ENCODE measurements at regions not wholly inside any gene's neighbourhood (a gene's known extent, or its start where the extent isn't known, plus 50 kb on each side); places are given as distances from the start of the nearest gene placed in this dataset.
"Not testable (repeated sequence)": the region's sequence is repeated elsewhere in the genome, so short reads cannot be mapped to it uniquely, and the experiment has no call there.

DNA sequence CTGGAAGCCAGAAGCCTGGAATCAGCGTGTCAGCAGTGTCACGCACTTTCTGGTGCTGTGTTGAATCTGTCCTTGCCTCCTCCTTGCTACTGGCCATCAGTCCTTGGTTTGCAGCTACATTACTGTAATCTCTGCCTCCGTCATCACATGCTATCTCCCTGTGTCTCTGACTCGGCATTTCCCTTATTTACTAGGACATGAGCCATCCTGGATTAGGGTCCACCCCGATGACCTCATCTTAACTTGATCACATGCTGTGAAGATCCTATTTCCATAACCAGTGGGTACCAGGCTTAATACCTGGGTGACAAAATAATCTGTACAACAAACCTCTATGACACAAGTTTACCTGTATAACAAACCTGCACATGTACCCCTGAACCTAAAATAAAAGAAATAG is 518.0 kb upstream of the KLF6 start:
- DNase-seq (ENCODE audit: low read depth): peak; percentile 3

DNA sequence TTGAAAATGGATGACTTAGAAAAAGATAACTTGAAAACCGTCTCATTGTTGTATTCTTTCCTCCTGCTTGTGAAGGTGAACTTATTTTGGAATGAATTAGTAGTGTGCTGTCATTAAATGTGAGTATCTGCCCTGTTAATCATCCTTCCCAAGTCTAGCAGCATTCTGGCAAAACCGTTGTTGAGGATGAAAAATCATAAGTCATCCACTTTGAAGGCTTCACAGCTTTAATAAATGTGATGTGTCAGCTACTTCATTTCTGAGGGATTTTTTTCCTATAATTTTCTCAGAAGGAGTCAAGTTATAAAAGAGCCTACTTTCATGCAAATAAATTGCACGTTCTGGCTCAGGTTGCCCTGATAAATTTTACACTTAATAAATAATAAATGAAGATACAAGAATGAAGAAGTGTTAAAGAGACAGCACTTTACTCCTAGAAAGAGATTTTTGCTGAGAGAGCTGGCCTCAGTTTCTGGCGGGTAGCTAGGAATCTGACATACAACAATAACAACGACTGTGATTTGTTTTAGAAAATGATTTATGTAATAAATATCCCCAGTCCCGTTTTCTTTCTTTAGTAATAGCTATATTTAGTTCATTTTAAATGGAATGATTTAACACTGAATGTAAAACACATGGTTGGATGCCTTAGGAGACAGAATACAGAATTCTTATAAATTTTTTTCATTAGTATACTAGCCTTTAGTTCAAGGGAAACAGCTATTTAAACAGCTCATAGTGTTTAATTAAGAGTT is 516.5 kb upstream of the KLF6 start:
- DNase-seq (ENCODE audit: low read depth): no peak

DNA sequence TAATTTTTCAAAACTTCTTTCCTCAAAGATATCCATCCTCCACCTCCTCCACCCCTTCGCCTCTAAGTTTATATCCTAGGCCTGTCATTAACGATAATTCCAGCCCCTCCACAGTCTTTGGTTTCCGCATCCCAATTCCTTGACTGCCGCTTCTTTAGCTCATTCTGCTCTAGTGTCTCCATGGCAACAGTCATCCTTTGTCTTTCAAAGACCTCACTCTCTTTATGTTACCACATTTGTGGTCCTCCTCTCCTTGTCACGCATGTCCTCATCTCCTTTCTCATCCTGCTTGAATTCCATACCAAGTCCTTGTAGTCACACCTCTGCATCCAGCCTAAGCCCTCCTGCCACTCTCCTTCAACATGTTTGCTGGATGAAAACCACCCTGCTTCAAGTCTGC is 511.2 kb upstream of the KLF6 start:
- DNase-seq (ENCODE audit: low read depth): no peak

DNA sequence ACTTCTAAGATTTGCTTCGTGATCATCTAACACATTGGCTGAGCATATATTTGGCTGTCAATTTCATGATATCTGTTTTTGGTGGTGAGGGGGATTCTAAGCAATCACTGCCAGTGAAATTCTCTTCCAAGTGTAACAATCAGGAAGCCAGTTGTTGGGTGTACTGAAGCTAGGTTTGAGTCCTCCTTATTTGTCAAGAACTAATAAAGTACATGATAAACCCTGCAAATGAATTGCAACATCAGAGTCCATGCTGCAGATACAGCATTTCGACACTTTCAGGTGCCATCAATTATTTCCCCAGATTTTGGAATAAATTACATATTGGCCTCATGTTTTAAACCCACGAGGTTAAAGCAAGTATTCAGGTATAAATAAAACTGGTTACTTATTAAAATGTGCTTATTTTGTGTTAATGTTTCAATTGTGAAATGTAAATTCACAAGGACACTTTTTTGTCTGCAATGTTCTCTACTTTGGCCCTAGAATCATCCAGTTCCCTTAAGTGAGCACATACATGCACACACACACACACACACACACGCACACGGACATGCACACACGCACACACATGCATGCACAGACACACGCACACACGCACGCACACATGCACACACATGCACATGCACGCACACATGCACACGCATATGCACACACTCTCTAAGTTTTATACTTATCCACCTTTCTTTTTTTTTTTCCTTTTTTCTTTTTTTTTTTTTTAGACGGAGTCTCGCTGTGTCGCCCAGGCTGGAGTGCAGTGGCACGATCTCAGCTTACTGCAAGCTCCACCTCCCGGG is 510.2 kb upstream of the KLF6 start:
- no peak for DNase-seq (ENCODE audit: low read depth)

DNA sequence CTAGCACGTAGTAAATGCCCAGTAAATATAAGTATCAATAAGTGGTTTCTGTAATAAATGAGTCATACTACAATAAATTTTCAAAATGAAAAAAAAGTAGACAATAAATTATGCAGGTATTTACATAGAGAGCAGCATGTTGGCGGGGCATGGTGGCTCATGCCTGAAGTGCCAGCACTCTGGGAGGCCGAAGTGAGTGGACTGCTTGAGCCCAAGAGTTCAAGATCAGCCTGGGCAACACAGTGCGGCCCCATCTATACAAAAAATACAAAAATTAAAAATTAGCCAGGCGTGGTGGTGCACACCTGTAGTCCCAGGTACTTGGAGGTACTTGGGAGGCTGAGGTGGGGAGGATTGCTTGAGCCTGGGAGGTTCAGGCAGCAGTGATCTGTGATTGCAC is 509.3 kb upstream of the KLF6 start:
- DNase-seq (ENCODE audit: low read depth): no peak

DNA sequence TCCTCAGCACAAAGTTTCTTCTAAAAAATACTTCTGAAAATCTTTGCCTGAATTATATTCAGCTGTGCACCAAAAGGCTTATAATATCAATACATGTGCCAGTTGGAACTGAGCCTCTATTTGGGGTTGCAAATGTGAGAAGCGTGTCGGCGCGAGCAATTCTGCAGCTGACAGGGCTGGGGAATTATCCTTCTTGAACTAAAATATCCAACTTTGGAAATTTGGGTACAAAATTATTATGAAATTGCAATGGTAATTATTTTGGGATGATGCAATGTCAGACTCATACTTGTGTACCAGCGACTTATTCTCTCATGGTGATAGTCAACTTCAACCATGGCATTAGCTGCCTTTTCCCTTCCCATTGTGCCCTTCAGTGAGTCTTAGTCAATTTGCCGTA is 507.0 kb upstream of the KLF6 start:
- no peak for DNase-seq (ENCODE audit: low read depth)

DNA sequence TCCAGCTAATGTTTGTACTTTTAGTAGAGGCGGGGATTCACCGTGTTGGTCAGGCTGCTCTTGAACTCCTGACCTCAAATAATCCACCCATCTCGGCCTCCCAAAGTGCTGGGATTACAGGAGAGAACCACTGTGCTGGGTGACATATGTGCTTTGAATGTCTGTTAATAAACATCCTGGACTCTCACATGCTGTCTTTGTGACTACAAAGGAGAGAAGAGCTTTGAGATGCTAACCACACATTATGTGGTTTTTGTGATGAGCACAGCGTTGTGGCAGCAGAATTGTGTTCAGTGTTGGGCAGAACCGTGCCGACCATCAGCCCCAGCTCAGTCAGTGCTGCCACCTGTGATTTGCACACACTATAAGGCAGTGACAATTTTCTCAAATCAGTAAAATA is 500.1 kb upstream of the KLF6 start:
- DNase-seq (ENCODE audit: low read depth): peak; percentile 28

DNA sequence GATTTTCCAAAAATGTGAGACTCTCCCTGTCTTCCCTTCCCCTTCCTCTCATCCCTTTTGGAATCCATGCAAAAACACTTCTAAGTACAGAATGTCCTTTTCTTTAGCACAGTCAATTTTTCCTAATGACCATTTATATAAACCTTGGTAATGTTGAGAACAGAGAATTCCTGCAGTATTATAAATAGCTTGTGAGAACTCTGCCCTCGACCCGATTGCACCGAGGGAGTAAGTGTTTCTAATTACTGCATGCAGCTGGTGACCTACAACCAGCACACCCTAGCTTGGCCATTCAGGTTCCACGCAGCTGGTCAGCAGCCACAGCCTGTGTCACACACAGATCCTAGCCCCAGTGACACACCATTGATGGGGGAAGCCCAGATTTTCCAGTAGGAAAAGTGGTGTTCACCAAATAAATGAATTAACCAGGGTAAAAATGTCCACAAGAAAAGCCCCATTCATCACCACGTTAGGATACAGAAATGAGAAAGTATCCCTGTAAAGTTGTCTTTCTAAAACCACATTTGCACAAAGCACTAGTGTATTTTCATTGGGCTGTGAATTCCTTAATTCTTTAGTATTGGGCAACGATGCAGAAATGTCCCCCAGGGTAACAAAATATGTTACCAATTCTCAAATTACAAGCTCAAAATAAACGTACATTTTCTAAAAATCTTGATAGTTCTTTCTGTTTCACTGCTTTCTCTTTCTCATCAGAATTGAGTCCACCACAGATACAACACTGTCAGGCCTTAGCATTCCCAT is 499.0 kb upstream of the KLF6 start:
- DNase-seq (ENCODE audit: low read depth): peak; percentile 28

DNA sequence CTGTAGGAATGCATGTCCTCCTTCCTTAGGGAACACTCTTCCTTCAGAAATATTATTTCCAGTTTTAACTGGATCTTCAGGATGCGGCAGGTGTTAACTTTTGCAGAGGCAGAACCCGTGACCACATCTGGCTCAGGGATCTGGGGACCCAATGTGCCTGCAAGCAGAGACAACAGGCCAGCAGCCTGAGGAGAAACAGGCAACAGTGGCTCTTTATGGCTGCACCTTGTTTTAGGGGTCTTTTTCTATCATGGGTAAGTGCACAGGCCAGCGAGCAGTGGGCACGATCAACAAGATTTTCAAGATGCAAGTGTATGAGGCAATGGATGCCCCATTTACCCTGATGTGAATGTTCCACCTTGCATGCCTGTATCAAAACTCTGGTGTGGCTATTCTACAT is 497.5 kb upstream of the KLF6 start:
- no peak for DNase-seq (ENCODE audit: low read depth)

DNA sequence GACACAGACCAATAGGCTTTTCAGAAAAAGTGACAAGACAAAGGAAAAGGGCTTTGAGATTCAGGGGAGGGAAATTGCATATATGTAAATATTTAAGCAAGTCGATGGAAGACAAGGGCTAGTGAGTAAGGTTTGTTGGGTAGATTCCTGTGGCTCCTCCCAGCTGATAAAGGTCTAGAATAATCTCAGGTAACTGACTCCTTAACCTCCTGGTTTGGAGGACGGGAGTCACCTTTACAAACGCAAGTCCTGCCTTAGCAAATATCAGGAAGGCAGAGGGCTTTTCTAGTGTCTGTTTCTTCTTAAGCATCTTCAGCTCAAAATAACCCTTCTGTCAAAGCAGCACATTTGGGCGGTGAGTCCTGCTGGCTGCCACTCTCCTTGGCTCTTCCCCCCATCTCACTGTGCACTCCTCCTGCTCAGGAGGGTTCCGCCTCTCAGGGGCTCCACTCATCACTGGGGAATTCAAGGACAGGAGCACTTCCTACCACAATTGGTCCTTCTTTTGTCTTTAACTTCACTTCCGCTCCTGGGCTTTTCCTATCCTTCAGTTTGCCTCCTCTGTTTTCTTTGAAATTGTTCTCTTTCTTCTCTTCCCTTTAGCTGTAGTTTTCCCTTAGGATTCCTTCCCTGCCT is 496.3 kb upstream of the KLF6 start:
- peak; percentile 69 for DNase-seq (ENCODE audit: low read depth)

DNA sequence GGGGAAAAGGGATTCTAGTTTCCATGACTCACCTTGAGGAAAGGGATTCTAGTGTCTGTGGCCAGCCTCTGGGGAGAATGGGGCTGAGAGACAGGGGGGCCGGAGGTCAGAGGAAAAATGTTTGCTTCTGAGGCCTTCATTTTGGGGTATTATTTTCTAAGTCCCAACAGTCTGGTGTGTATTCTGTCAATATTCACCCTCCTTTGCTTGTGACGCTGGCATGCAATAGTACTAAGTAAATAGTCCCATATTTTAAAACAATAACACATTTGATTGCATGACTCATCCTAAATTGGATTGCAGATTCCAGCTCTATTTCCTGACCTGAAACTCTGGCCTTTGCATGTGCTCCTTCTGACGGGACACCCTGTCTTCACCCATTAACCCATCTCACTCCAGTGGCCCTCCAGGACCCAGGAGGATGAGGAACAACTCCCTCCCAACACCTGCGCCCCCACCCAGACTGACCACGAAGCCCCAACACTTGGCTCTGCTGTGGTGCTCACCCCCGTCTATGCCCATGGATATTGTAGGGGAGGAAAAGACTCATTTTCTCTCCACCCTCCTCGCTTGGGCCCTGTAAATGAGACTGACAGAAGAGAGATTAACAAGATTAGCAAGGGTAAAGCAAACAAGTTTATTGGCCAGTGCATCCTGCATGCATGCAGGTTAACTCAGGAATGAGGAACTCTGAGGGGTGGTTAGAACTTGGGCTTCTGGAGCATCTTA is 495.6 kb upstream of the KLF6 start:
- peak; percentile 62 for DNase-seq (ENCODE audit: low read depth)

DNA sequence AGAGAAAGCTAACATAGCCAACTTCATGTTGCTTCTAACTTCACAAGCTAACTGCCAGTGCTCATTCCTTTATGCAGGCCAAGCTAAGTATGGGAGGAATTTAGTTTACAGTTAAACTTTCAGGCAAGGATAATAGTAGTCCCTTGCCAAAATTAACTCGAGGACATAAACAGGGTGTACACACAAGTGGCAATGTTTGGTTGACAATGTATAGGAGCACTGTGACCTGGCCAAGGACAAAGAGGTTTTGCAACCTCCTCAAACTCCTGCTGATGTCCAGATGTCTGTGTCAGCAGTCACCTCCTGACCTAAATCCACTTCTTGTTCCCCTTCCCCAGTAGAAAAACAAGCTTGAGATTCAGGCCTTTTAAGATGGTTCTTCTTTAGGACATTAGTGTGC is 494.6 kb upstream of the KLF6 start:
- no peak for DNase-seq (ENCODE audit: low read depth)

DNA sequence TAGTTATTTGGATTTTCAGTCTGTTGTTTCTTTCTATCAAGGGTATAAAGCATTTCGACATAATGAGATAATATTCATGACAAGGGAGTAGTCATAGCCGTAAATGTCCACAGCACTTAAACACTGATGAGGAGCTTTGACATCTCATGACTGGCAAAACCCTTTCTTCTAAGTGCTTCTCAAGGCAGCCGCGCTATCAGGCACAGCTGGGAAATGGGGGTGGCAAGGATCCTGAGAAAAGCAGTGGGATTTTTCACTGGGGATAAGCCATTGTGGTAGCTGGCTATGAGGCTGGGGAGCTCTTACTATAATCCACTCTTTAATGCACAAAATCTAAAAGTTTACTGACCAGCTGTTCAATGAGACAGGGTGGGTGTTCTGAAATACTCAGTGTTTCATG is 493.2 kb upstream of the KLF6 start:
- DNase-seq (ENCODE audit: low read depth): no peak

DNA sequence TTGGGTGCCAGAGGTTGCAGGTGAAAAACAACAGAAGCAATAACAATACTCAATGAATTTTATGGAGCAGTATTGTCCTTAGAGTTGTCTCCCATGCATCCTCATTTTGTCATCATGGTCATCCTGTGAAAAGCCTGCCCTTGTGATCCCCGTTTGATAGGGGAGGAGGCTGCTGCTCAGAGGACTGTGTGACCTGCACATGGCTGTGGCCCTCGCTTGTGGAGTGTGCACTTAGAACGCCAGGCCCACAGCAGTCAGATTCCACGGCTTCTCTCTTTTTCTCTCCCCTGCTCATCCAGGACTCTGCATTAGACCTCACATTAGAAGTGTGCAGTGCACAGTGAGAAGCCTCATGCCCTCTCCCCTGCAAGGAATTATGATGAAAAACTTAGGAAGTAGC is 491.1 kb upstream of the KLF6 start:
- no peak for DNase-seq (ENCODE audit: low read depth)

DNA sequence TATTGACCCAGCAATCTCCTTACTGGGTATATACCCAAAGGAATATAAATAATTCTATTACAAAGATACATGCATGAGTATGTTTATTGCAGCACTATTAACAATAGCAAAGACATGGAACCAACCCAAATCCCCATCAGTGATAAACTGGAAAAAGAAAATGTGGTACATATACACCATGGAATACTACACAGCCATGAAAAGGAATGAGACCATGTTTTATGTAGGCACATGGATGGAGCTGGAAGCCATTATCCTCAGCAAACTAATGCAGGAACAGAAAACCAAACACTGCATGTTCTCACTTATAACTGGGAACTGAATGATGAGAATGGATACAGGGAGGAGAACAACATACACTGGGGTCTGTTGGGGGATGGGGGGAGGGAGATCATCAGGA is 489.7 kb upstream of the KLF6 start:
- not testable (repeated sequence) for DNase-seq (ENCODE audit: low read depth)

DNA sequence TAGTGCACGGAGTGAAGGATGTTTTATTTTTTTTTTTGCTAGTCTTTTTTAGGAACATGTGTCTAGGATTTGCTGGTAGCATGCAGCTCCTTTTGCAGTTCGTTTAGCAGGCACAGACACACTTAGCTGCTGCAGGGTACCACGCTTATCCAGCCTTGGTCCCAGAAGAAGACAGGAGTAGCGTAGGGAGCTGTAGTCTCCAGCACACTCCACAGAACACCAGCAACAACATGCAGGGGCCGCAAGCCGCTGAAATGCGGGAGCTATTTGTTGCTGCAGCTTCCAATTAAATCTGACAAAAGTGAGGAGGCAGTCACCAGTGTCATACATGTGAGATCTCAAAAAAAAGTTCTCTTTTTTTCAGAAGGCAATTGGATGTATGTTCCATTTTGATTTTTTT is 486.2 kb upstream of the KLF6 start:
- no peak for DNase-seq (ENCODE audit: low read depth)

DNA sequence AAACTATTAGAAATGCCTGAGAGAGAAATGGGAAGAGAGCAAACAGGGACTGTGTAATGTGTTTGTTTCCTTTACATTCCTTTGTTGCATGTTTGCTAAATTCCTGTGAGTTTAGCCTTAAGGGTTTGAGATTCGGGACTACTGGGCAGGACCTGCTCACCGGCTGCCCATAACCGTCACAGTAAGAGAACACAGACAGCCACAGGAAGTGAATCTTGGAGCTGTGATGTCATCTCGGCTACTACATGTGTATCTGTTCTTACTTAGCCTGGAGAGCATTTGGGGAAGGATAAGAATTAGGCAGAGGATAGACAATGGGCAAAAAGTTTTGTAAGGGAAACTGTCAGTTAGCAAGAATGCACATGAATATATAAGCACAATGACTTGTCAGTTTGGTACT is 485.1 kb upstream of the KLF6 start:
- peak; percentile 75 for DNase-seq (ENCODE audit: low read depth)

DNA sequence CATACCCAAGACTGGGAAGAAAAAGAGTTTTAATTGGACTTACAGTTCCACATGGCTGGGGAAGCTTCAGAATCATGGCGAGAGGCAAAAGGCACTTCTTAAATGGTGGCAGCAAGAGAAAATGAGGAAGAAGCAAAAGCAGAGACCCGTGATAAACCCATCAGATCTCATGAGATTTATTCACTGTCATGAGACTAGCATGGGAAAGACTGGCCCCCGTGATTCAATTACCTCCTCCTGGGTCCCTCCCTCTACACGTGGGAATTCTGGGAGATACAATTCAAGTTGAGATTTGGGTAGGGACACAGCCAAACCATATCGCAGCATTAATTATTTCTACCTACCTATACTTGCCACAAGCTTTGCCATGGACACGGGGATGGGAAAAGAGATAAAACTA is 483.5 kb upstream of the KLF6 start:
- DNase-seq (ENCODE audit: low read depth): not testable (repeated sequence)

DNA sequence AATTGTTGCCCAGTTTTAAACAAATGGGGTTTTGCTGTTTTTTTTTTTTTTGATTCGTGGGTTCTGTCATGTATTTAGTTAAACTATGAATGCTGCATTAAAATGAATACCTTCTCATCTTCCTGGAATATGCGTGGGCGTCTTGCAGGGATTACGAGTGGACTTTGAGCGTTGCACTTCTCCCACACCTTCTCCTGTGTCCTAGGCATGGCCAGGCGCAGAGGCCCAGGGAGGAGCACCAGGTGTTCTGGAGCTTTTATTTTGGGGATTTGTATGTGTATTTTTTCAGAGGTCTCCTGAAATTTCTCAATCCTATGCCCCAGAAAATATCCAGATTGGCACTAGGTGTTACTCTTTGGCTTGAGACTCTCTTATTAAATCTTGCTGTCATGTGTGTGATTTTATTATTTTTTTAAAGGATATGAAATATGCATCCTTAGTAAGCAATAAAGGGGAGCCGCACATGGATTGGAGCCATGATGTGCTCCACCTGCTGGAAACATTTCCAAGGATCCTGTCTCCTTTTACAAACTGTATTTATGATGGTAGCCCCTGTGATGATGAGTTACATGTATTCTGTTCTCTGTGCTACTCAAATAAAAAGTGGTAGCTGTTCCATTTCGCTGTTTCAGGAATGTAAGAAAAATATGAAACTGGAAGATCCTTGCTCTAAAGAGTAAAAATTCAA is 482.2 kb upstream of the KLF6 start:
- DNase-seq (ENCODE audit: low read depth): no peak

DNA sequence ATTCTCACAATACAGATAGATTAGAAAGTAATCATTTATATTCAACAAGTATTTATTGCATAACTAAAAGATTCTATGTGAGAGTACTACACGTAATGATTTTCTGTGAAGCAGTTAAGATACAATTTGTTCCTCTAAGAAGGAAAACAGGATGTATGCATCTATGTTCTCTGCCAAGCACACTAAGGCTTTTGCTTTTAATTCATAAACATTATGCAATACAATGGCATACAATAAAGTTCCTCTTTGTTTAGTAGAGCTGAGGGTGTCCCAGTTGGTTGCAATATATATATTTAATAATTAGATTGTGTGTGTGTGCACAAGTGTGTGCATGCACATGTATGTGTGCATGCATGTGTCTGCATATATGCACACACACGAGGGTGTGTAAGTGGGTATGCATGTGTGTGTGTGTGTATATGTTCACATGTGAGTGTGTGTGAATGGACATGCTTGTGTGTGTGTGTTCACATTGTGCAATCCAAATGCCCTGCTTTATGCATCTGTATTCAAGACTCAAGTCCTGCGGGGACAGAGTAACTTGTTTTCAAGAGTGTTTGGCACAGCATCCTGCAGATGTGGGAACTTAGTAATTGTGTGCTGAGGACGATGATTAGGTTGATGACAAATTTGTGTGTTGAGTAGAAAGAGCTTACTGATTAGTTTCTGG is 481.5 kb upstream of the KLF6 start:
- DNase-seq (ENCODE audit: low read depth): no peak
